Hematopoietic multipotent progenitor cell treated with erythropoietin and hydrocortisone succinate and interleukin-3 and kit ligand, for 6 days (in vitro differentiated cells): ENCODE measurements at regions not wholly inside any gene's neighbourhood (a gene's known extent, or its start where the extent isn't known, plus 50 kb on each side); places are given as distances from the start of the nearest gene placed in this dataset.
"Not testable (repeated sequence)": the region's sequence is repeated elsewhere in the genome, so short reads cannot be mapped to it uniquely, and the experiment has no call there.

ENCODE experiments used
- DNase-seq: peaks from one replicate; pipeline ENCODE4 v3.0.0-alpha.2; 2015

DNA sequence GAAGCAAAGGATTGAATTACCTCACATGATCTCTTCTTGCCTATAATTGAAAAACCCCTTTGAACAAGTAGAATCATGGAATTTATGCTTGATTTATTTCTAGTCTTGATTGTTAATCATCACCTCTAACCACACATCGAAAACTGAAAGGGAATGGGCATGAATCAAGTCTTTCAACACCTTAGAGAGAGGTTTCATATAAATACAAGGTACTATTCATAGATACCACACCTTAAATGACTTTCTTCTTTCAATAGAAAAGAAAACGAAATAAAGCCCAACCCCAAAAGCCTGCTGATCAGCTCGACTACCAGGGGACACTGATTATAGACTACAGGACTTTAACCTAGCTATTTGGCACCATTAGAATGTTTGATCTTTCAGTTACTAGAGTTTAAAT lies 128.6 kb upstream of the PTPRZ1 start:
- no peak for DNase-seq

- no peak for DNase-seq
Measured at GRCh38 chr7:121741896-121742295, 131.1 kb upstream of the PTPRZ1 start.

DNA sequence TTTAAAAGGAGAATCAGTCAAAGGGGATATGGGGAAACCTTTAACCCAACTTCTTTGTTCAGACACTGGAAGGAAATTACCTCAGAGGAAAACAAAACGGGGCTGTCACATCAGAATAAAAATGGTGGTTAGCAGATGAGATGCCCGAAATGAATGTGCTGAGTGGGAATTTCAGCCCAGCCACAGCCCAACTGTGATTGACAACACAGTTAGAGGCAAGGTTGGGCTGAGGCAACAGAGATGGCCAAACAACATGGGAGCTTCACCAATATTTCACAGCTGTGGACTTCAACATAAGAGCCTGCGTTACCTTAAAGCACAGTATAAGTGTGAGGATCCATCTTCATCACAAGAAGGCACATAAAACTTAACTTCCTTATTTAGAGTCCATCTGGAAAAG lies 133.5 kb upstream of the PTPRZ1 start:
- DNase-seq, result no peak

- no peak for DNase-seq
Measured at GRCh38 chr7:121730869-121731268, 142.1 kb upstream of the PTPRZ1 start.

DNA sequence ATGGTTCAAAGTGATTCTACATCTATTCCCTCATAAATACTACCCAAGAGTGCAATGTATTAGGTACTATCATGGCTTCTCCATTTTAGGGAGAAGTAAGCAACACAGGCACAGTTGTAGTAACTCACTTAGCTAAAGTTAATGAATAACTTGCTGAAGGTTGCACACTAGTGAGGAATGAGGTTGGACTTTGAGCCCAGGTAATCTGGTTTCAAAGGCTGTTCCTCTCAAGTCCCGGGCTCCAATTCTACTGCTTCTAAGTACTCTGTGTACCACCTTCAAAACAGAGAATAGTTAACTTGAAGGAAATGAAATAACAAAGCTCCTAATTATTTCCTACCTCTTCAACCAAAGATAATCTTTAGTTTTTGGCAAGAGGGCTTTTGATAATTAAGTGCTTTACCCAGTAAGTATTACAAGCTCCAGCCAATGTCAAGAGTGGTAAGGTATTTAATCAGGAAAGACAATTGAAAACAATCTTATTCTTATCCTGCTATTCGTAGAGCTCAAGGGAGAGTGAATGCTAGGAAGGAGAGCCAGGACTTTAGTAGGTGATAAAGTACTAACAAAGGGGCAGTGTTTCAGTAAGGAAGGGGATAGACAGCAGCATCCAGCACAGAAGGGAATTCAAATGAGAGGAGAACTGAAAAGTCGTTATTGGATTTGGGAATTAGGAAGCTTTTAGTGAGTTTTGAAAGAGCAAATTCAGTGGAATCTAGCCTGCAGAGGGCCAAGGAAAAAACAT lies 158.2 kb upstream of the PTPRZ1 start:
- DNase-seq, result no peak

GRCh38 chr7:121712961-121713360 lies 160.0 kb upstream of the PTPRZ1 start:
- DNase-seq, result not testable (repeated sequence)

GRCh38 chr7:121697731-121698316 lies 175.1 kb upstream of the PTPRZ1 start:
- DNase-seq, result no peak

- no peak for DNase-seq
Measured at GRCh38 chr7:121696954-121697353, 176.0 kb upstream of the PTPRZ1 start.

DNA sequence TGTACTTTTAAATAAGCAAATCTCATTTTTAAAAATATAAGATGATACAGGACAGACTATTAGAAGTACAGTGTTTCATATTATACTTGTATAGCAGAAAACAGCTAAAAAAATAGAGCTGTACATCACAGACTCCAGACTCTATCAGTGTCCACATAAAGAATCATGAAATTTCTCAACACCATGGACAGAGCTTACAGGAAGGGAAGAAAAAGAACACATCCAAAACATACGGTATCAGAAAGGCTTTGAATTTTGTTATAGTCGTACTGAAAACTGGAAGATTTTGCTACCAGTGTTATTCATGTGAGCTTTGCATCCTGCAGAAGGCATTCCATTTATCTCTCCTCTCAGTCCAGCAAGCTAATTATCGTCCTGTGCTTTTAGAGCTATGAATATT lies 183.2 kb upstream of the PTPRZ1 start:
- no peak for DNase-seq

DNA sequence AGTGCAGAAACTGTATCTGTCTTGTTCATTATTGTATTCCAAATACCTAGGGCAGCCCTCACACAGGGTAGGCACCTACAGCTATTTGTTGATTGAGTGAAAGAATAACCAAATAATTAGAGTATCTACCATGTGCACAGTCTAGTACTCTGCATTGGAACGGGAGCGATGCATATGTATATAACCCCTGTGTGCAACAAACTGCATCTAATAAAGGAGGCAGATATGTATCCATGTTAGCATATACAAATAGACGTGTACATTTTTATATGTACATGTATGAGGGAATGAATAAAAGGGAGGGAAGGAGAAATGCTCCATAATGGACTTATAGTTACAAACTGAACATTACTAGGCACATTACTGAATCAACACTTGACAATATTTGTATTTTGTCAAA lies 191.3 kb upstream of the PTPRZ1 start:
- DNase-seq, result no peak

GRCh38 chr7:121676168-121676567 lies 196.8 kb upstream of the PTPRZ1 start:
- no peak for DNase-seq

- not testable (repeated sequence) for DNase-seq
Measured at GRCh38 chr7:121674455-121674854, 198.5 kb upstream of the PTPRZ1 start.

DNA sequence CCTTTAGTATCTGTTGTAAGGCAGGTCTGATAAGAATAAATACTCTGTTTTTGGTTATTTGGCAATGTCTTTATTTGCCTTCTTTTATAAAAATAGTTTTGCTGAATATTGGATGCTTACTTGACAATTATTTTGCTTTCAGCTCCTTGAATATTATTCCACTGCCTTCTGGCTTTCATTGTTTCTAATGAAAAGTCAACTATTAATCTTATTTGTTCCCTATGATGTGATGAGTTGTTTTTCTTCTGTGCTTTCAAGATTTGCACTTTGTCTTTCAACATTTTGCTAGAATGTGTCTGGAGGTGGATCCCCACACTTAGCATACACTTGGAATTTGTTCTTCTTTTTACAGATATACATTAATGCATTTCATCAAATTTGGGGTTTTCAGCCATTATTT lies 203.8 kb upstream of the PTPRZ1 start:
- DNase-seq, result no peak

DNA sequence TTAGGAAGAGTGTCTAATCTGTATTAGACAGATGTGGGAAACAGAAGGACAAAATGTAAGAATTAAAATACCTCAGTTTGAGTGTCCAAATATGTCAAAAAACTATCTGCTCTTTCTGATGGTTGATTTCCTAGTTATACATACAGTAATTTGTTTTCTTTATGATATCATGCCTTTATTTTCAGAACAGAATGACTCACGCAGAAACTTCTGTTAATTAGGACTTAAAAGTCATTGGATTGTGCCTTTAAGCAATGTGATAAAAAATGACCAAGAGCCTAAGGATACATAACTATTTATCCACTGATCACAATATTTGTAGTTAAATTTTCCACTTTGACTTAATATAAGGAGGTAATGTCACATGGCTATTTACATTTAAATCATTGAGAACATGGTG lies 206.7 kb upstream of the PTPRZ1 start:
- DNase-seq, result no peak

- no peak for DNase-seq
Measured at GRCh38 chr7:121643320-121643719, 229.6 kb upstream of the PTPRZ1 start.

GRCh38 chr7:121639705-121640104 lies 233.3 kb upstream of the PTPRZ1 start:
- no peak for DNase-seq

DNA sequence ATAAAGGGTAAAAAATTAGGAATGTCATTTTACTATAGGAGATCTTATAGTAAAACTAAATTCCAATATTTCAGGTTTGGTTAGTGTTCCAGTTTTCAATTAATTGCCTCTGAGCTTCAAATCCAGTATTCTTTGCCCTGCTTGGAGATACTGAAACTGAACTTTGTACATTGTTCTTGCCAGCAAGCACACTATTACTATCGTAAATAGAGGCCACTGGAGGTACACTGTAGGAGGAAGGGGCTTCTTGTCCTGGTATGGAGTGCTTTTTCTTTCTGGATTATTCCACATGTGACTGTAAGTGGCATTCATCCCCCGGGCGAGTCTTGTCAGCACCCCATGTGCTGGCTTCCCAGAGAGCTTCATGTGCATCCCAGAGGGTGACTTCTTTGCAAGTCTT lies 234.7 kb upstream of the PTPRZ1 start:
- no peak for DNase-seq

- no peak for DNase-seq
Measured at GRCh38 chr7:121634356-121634755, 238.2 kb upstream of the FAM3C start.

- DNase-seq, result no peak
Measured at GRCh38 chr7:121633186-121633585, 237.1 kb upstream of the FAM3C start.

GRCh38 chr7:121624958-121625357 lies 228.8 kb upstream of the FAM3C start:
- DNase-seq, result no peak

DNA sequence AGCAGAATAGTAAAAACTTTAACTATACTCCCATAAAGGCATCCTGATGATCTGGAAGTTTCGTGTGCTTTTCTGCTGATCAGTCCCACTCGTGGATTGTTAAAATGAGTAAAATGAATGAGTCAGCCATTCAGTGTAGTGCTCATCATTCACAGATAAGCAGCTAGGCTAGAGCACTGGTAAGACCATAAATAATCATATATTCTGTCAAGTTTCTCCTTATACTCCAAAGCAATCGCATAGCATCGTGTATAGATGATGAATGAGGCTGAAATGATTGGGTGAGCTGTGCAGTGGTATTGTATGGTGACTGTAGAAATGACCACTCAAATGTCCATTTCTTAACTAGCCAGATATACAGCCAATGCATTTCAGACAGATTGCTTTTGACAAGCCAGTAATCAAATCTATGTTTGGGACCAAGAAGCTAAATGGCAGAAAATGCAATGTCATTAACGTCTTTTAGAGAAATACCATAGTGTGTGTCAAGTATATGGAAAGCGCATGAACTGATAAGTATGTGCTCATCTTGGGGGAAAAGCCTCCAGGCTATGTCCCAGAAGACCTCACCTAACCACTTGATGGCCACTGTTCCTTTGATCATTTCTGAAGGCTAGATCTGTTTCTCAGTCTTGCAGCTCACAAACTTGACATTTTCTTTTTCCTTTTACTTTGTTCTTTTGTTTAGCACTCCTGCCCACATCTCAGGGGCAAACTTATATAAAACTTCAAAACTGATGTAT lies 227.2 kb upstream of the FAM3C start:
- no peak for DNase-seq

- DNase-seq, result no peak
Measured at GRCh38 chr7:121621937-121622336, 225.8 kb upstream of the FAM3C start.

DNA sequence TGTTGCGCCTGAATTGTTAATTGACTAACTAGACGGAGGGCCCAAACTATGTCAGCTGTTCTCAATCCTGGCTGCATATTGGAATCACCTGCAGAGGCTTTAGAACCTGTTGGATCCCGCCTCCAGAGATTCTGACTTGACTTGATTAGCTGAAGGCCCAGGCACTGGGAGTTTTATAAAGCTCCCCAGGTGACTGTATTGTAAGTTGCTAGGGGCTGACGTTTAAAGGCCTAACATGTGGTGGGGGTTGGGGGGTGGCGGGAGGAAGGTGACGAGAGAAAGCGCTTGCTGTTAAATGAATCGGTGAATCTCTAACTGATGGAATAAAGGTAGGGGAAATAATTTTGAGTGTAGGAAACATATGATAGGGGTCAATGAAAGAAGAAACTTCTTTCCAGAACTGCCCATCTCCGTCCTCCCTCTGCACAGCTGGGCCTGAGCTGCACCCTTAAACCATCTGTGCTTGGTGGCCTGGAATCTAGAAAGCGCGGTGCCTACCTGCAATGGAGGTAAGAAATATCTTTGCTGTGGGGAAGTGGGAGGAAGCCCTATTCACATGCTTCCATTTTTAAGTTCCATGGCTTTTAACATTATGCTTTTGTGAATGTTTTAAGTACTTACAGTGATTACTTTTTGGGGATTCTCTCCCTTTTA lies 225.0 kb upstream of the FAM3C start:
- DNase-seq, result no peak

DNA sequence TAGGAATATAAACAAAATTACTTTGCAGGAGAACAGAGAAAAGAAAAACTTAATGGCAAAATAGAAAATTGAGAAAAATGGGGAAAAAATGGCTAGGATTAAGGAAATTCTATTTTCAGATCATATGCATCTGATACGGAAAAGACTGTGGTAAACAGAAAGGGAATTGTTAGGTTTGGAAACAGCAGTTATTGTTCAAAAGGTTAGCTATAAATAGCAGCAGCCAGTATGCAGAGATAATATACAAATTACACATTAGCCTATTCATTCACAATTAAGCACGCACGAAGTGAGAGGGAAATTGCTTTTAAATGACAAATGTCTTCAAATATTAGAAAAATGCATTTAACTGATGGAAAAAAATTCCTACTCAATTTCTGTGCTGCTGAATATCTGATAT lies 224.1 kb upstream of the FAM3C start:
- no peak for DNase-seq
